ENCODE measurements at regions not wholly inside any gene's neighbourhood (a gene's known extent, or its start where the extent isn't known, plus 50 kb on each side); places are given as distances from the start of the nearest gene placed in this dataset.

DNA sequence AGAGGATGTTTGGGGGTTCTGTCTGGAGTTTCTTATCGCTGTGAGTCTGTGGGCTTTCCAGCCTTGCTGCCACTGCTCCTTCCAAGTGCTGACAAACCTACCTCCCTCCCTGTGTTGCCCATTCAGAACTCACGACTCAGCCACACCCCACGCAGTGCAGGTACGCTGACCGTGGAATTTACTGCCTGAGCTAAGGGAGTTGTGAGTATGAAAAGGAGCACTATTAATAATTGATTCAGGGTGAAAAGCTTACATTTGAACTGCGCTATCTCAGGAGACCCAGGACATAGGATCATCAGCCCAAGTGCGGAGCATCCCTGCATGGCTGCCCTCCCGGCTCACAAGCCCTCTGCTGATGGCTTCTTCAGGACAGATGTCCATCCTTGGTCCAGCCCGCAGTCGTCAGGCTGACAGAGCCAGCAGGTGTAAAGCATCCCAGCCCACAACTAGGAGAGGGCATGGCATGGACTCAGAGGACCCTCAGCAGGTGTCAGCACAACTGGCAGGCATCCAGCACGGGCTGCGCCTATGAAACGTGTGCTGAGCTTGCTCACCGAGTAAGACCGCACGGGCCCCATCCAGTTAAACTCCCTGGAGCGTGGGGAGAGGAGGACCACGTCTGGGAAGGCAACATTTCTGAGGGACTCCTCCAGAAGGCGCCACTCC lies 244.0 kb downstream of the COL4A1 start:
- TF ChIP-seq POLR2AphosphoS5 (IDR thresholded peaks at IDR 0.05; ENCODE audit: low read depth, low read length): no peak
- no peak for TF ChIP-seq SIN3A (conservative IDR thresholded peaks at IDR 0.05 in 1 of 2, IDR thresholded peaks at IDR 0.05 in 1 of 2; ENCODE audit: low read depth in 1 of 2, low read length in 2 of 2)
- TF ChIP-seq CHD2 (IDR thresholded peaks at IDR 0.05; ENCODE audit: low read length): no peak
- no peak for TF ChIP-seq CTCF (IDR thresholded peaks at IDR 0.05; ENCODE audit: control extremely low read depth in 1 of 3, insufficient read depth in 1 of 3, low read depth in 1 of 3, low read length in 3 of 3)
- no peak for TF ChIP-seq POLR2A (IDR thresholded peaks at IDR 0.05; ENCODE audit: control extremely low read depth in 1 of 2, low read depth in 2 of 2, low read length in 2 of 2)

All from H1 (cell line).